ENCODE measurements at regions not wholly inside any gene's neighbourhood (a gene's known extent, or its start where the extent isn't known, plus 50 kb on each side); places are given as distances from the start of the nearest gene placed in this dataset.

GRCh38 chr12:128047266-128048060 is 219.5 kb upstream of the TMEM132C start:
- H3K4me2 ChIP-seq = no peak overlapping the region

GRCh38 chr12:128052331-128052730 is 214.6 kb upstream of the TMEM132C start:
- Histone ChIP-seq H3F3A (replicated peaks; ENCODE audit: low read depth) (no peaks in the 10 kb centered on the region), H3K4me1 (ENCODE audit: insufficient read depth) (no peaks in the 10 kb centered on the region), H4K20me1 (replicated peaks; ENCODE audit: insufficient read depth) (no peaks in the 10 kb centered on the region), H3K27me3 (ENCODE audit: insufficient read depth) (no peaks in the 10 kb centered on the region), H3K4me3 (no peak overlapping the region), H3K79me2 (replicated peaks; ENCODE audit: insufficient read depth) (no peaks in the 10 kb centered on the region), H3K4me2 (no peak overlapping the region), H3K27ac (ENCODE audit: low read depth) (no peak overlapping the region), H3K9me2 (ENCODE audit: insufficient read depth) (no peaks in the 10 kb centered on the region), H2AFZ (no peak overlapping the region), H3K36me3 (ENCODE audit: insufficient read depth) (no peaks in the 10 kb centered on the region; the same call in 1 of the 2 replicates)
- peaks cover 3% of the 10 kb centered on the region for H3K27me3 Mint-ChIP-seq (ENCODE audit: insufficient read depth, low read depth, poor library complexity)
- ATAC-seq = no peak
- no peak overlapping the region for H3K4me3 Mint-ChIP-seq
- no peak for DNase-seq (ENCODE audit: low spot score)
- H3K27ac Mint-ChIP-seq = no peak overlapping the region
- H3K36me3 Mint-ChIP-seq (ENCODE audit: low read depth) = peaks cover 45% of the 10 kb centered on the region
- peaks cover 90% of the 10 kb centered on the region for H3K9me3 Mint-ChIP-seq
- no peaks in the 10 kb centered on the region for H3K4me1 Mint-ChIP-seq
- no peak for TF ChIP-seq ETS1 (IDR thresholded peaks at IDR 0.05)
- TF ChIP-seq POLR2AphosphoS5 (IDR thresholded peaks at IDR 0.05; ENCODE audit: low read depth) = no peak
- TF ChIP-seq CTCF (conservative IDR thresholded peaks at IDR 0.05; ENCODE audit: low read depth in 2 of 2) = no peak
- no peak for TF ChIP-seq STAT1 (IDR thresholded peaks at IDR 0.05; ENCODE audit: unreplicated experiment)
- no peak for TF ChIP-seq ZNF331 (CRISPR knock-in tag; IDR thresholded peaks at IDR 0.05; ENCODE audit: low read depth)
- TF ChIP-seq EZH2phosphoT487 (IDR thresholded peaks at IDR 0.05; ENCODE audit: unreplicated experiment) = no peak

More at GRCh38 chr12:128047266-128048060, 219.5 kb upstream of the TMEM132C start:
- Mint-ChIP-seq H3K4me1 (no peaks in the 10 kb centered on the region), H3K36me3 (ENCODE audit: low read depth) (peaks cover 54% of the 10 kb centered on the region), H3K9me3 (peaks cover 93% of the 10 kb centered on the region), H3K27ac (no peak overlapping the region), H3K27me3 (ENCODE audit: insufficient read depth, low read depth, poor library complexity) (peaks cover 6% of the 10 kb centered on the region), H3K4me3 (no peak overlapping the region)
- H3F3A ChIP-seq (replicated peaks; ENCODE audit: low read depth) = no peaks in the 10 kb centered on the region
- ATAC-seq (no peak), DNase-seq (ENCODE audit: low spot score) (no peak)
- no peaks in the 10 kb centered on the region for H4K20me1 ChIP-seq (replicated peaks; ENCODE audit: insufficient read depth)
- H3K27ac ChIP-seq (ENCODE audit: low read depth) = no peak overlapping the region
- no peak overlapping the region for H3K4me3 ChIP-seq
- H3K36me3 ChIP-seq (ENCODE audit: insufficient read depth) = no peaks in the 10 kb centered on the region; the same call in 1 of the 2 replicates
- H2AFZ ChIP-seq = no peak overlapping the region
- TF ChIP-seq EZH2 (IDR thresholded peaks at IDR 0.05; ENCODE audit: low read depth, unreplicated experiment) (no peak), ETS1 (IDR thresholded peaks at IDR 0.05) (no peak), JUNB (IDR thresholded peaks at IDR 0.05; ENCODE audit: unreplicated experiment) (no peak), EZH2phosphoT487 (IDR thresholded peaks at IDR 0.05; ENCODE audit: unreplicated experiment) (no peak), STAT1 (IDR thresholded peaks at IDR 0.05; ENCODE audit: unreplicated experiment) (no peak), ZNF331 (CRISPR knock-in tag; IDR thresholded peaks at IDR 0.05; ENCODE audit: low read depth) (no peak), CTCF (conservative IDR thresholded peaks at IDR 0.05; ENCODE audit: low read depth in 2 of 2) (no peak), ZNF114 (CRISPR knock-in tag; IDR thresholded peaks at IDR 0.05) (no peak)
- H3K4me1 ChIP-seq (ENCODE audit: insufficient read depth) = no peaks in the 10 kb centered on the region
- no peaks in the 10 kb centered on the region for H3K79me2 ChIP-seq (replicated peaks; ENCODE audit: insufficient read depth)
- no peaks in the 10 kb centered on the region for H3K27me3 ChIP-seq (ENCODE audit: insufficient read depth)
- H3K9me2 ChIP-seq (ENCODE audit: insufficient read depth) = no peaks in the 10 kb centered on the region
